Activated naive CD4-positive, alpha-beta T cell treated with Interleukin-2 at 50 U/mL for 16 hours (primary cell): ENCODE measurements at regions not wholly inside any gene's neighbourhood (a gene's known extent, or its start where the extent isn't known, plus 50 kb on each side); places are given as distances from the start of the nearest gene placed in this dataset.

Experiments used
- DNase-seq: peaks from one replicate; pipeline ENCODE4 v3.0.0-alpha.2; 2020

DNA sequence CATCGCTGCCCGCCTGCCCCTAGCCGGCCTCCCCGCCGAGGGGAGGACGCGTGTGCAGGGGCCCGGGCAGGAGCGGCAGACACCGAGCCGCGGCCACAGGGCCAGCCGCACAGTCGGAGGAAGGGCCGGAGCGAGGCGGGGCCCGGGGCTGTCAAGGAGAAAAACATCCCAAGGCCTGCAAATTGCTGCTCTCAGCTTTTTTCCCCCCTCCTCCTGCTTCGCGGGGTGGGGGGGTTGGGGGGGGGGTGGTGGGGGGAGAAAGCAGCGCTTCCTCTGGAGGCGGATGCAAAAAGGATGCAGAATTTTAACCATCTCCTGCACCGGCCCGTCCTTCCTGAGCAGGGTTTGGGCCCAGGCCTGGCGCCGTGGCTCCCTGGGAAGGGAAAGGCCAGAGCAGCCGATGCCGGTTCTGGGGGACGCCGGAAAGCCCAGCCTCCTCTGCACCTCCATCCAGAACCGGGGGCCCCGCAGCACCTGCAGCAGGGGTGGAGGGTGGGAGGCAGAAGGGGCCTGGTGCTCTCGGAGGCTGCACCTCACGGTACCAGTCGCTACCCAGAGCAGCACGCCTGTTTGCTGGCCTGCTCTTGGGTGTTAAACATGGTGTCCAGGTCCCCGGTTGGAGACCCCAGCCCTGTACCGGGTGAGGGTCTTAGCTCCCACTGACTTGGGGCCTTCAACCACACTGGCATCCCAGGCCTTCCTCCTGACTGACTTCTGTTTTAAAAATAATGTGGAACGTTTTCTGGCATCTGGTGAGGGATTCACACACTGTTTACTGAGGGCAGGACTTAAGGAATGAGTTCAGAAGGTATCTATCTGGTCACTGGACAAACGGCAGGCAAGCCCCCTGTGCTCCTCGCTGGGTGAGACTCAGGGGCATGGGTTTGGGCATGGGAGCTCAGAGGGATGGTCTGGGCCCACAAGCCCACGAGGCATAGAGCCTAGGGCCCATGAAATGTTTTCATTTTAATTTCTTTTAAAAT is 77.4 kb upstream of the WNT7B start:
- peak; percentile 45 for DNase-seq

DNA sequence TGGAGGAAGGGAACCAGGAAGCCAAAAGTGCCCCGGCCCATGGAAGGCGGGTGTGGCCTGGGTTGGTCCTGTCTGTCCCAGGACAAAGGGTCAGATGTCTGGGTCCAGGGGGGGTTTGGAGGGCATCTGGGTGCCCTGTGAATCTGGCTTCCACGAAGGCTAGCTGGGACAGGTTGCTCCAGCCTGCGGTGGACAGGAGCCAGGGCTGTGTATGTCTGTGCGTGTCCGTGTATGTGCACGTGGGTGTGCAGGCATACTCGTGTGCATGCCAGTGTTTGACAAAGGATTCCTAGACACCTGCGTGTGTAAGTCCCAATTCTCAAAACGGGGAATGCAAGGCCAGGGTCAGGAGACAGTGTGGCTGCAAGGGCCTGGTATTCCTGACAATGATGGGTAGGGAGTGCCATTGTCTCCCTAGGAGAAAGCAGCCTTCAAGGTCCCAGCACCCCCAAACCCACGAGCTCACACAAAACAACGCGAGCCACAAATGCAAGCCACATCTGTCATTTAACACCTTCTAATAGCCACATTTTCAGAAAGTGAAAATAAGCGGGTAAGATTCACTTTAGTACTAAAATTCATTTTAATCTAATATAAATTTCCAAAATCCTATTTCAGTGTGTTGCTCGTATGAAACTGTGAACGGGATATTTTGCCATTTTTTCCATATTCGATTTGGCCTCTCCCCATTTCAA is 78.4 kb upstream of the WNT7B start:
- DNase-seq, result peak; percentile 10

DNA sequence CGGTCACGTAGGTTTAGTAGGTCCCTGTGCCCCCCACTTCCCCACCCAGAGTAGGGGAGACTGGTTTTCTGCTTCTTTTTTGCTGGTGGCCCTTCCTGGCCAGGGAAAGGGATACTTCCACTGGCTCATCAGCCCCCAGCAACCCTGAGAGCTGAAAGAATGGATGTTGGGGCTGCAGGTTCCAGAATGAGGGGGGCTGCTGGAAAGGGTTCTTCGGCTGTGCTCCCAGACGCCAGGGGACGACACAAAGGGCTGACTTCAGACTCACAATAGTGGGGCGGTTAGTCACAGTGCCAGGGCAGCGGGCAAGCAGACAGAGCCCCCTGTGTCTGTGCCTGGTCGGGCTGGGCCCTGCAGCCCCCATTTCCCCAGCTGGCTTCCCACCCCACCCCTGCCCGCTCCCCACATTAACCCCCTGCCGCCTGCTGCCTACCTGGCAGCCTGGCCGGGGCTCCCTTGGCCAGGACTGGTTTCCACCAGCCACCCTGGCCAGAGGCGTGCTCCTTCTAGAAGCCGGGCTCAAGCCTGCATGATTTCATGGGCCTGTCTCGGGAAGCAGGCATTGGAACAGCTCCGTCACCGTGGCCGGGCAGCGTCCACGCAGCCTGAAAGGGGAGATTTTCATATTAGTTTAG is 79.1 kb upstream of the WNT7B start:
- no peak for DNase-seq

DNA sequence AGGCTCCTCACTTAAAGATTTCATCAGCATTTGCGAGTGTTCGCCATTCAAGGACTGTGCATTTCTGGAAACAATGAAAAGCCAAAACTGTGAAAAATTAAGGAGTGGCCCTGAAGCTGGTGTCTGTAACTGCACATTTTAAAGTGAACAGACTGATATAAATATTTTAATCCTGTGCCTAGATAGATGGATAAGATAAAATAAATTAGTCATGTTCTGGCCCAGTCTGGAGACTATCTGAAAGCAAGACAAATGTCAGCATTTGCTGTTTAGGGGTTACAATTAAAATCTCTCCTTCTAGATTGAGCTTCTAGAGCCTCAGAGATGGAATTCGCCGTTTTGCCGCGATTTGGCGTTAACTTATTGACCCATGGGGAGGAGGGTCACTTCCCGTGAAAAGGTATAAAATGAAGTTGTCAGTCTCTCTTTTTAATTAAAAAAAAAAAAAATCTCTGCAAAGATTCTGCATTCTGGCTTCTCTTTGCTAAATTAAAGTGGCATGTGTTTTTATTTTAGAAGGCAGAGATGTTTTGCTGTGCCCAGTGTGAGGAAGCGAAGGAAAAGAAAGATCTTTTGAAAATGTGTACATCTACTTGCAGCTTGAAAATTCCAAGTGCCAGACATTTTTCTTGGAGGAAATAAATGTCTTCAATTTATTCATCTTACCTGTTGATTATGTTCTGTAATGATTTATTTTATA is 79.7 kb upstream of the WNT7B start:
- DNase-seq, result no peak

DNA sequence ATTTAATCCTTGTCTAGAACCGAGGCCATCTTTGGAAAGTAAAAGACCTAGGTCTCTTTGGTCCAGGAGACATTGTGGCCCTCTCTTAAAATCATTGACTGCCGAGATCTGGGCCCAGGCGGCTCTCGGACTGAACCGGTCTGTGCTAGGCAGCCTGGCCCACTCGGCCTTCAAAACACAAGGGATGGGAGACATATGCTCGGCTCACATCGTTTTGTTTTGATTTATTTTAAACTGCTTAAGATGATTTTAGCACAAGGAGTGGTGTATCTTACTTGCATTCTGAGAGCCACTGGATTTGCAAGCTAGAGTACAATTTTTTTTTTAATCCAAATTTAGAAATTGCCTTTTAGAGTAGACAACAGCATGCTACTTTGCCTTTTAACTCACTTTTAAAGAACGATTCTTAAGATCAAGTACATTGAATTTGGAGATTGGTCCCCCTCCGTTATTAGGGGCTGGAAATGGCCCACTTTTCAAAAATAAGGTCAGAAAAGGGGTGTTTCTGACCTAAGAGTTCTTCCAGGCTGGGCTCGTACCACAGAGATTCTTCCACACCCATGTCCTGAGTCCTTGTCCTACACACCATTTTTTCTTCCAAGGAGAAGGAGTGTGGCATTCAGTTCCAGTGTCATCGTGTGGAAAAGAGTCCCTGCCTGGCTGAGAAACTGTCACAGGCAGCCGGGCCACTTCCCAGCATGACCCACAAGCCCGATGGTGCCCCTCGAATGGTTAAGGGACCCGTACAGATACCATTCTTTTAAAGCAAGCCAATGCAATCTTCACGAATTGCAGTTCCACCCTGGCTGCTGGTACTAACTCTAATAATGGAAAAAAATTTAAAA is 80.5 kb upstream of the WNT7B start:
- DNase-seq, result no peak

DNA sequence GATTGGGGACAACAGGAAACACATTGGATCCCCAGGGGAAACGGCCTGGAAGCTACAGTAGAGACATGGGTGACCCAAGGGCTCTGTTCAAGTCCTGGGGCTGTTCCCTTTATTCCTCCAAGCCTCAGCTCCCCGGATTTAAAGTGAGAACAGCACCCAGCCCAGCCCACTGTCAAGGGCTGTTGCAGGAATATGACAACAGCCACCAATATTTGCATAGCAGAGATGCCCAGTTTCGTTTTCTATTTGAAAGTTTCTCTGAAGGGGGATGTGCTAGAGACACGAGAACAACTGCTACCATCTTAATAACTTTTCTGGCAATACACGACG is 81.1 kb upstream of the WNT7B start:
- peak; percentile 42 for DNase-seq

DNA sequence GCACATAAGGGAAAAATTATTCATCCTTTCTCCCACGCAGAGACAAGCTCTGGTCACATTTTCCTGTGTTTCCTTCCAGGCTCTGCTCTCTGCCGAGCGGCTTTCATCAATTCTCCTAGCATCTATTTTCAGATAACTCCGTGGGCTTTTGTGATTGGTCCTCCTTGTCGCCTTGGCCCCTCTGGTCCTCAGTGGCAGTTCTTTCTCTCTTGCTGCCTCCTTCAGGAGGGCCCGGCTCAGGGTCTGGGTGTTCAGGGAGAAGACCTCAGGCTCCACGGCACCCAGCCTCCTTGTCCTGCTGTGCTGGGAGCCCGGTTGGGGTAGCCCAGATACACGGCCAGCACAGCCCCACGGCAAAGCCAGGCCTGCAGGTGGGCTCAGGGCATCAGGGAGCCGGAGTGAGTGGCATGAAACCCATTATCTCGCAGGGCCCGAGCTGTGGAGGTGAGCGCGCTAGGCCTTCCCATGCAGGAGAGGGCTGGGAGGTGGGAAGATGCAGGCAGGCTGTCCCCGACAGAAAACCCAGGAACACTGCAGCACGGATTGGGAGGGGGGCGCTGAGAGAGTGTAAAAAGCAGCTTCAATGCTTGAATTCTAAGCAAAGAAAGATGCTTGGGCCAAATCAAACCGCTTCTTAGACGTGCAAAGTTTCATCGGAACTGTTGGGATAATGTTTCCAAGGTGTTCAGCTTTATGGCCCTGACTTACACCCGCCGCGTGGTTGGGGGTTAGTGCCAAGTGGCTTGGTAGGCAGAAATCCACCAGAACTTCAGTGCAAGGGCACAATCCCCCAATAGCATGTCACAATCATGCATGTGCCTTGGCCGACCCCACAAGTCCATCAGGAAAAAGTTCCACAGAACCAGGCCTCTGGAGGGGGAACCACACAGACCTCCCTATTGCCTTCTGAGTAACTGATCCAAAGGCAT is 81.9 kb upstream of the WNT7B start:
- no peak for DNase-seq

DNA sequence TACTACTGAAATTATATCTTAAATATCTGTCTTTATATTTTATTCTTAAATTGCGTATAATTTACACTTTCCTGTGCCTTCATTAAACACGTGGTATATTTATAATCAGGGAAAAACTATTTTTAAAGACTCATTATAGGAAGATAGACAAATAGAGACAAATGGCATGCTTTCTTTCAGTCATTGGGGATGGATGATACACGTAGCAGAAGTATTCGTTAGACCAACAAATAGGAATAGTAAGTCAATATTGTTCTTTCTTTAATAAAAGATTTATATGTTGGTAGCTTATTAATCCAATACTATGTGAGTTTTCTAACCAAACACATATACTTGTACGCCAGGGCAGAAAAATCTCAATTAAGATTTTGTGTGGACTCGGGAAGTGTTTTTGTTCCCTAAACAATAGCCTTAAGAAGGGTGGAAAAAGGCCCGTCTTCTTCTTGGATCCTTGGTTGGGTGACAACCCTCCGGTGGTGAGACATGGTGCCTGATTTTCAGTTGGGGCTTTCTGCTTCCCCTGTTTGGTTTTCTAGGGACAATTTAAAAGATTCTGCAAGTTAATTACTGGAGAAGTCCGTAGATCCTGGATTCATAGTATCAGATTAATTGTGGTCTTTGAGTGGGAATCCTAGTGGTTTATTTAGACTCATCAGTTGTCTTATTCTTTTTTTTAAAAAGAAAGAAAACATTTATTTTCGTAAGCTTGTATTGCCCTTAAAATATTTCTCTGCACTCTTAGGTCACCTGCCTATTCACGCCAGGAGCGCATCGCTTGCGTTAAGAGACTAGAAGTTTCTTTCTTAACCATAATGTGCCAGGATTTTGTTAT is 83.5 kb upstream of the WNT7B start:
- DNase-seq, result no peak

DNA sequence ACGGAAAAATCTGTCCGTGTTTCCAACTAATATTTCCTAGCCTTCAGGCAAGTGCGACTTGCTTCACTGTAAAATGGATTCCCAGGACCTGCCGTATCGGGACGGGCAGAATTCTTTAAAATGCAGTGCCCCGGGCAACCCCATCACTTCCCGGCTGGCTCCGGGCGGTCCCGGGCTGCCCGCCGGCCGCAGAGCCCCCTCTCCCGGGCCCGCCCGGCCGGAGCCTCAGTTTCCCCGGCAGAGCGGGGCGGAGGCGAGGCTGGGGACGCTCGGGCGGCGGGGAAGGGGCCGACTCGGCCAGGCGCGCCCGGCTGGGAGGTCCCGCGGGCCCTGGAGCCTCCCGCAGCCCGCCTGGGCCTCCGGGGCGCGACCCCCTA is 84.2 kb upstream of the WNT7B start:
- no peak for DNase-seq

DNA sequence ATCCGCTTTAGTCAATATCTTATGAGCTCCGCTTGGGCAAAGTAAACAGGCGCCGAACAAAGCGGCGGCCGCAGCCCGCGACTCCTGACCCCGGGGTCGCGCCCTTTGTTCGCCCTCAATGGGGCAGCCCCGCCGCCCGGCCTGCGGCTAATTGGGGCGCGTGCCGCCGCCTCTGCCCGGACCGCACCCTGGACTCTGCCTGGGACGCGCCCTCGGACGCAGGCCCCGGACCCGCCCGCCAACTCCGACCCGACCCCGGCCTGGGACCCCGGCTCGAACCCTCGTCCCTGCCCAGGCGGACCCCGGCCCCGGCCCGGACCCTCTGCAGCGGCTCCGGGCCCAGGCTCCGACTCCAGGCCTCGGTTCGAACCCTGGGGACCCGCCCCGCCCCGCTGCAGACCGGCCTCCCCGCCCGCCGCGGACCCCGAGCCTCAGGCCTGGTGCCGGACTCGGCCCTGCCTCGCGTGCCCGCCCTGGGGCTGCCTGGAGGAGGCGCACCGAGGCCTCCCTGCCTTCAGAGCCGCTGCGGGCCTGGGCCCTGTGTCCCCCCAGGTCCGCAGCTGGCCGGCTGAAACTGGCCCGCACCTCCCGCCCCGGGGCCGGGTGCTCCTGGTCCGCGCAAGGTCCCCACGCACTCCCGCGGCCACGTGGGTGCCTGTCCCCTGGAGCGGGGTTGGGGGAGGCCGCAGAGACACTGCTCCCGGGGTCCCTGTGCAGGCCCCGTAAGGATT is 84.7 kb upstream of the WNT7B start:
- no peak for DNase-seq

DNA sequence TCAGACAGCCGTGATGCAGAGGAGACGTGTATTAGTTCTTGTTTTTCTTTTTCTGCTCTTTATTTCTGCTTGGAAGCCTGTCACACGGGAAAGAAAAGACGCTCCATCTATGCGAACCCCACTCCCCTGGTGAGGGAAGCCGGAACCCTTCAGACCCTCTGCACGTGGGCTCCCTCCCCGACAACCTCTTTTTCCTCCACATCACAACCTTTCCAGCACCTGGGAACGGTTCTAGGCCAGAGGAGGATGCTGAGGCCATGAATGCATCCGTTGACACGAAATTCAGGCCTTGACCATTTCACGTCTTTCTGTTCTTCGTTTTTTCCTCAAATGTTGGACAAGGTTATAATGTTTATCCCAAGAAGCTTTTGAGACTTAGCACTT is 85.3 kb upstream of the WNT7B start:
- no peak for DNase-seq

DNA sequence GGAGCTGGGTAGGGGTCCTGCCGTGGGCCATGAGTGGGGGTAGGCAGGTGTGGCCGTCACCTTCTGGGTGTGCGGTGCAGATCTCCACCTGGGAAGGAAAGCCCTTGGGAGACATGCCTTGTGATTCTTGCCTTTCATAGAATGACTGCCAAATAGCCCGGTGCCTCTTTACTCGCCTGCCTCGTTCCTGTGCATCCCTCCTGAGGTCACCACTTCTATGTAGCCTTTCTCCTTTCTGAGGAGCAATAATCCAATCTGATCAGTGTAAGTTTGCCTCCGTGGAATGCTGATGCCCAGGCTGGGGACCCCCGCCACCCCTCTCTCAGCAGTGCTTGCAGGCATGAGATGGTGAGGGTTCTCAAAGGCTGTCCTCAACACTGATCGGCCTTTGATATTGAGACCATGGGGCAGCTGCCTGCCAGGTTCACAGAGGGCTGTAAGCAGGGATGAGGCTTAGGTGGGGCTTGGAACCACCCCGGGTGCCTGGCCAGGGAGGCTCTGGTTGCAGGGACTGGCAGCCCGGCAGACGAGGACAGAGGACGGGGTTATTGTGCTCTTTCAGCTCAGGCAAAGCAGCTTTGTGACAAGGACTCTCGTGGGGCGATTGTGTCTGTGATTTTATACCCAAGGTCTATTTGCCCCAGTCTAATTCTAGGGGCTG is 86.1 kb upstream of the WNT7B start:
- no peak for DNase-seq

DNA sequence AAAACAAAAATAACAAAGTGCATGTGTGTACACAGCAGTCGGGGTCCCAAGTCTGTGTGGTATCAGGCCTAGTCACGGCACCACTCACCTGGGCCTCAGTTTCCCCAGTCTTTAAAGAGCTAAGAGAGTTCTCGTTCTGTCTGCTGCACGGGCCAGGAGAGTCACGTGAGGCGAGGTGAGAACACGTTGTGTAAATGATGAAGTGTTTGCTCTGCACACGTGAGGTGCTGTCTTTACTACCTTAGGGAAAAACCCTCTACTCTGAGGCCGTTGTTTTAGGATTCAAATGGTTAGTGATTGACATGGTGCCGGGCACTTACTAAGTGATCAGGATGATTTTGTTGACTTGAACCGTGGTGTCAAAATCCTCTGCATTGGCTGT is 86.5 kb upstream of the PPARA start:
- DNase-seq, result no peak

DNA sequence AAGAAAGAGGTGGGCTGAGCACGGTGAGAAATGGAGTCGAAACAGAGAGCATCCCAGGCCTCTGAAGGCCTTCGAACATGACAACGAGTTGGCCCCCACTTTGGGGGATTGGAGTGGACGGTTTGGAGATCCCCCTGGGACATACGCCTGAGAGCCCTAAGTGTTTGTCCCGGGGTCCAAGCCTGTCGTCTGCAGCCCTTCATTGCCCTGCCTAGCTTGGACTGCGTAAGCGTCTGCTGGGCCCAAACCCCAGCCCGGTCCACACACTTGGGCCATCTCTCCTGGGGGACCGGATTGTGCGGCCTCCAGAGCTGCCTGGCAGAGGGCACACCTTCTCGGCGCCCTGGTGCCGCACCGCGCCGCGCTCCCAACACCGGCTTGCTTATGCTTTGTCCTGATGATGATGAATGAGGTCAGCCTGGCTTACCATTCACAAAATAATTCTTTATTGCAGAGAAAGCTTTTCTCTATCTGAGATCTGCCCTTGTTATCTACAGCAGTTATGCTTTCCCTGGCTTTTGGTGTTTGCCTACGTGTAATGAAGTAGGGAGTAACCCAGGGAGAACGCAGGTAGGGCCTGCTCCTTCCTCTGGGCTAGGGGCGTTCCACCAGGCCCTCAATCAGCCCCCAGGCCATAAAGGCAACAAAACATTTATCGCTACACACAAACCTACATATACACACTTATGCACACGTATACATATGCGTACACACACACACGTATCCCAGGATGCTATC is 85.9 kb upstream of the PPARA start:
- no peak for DNase-seq

DNA sequence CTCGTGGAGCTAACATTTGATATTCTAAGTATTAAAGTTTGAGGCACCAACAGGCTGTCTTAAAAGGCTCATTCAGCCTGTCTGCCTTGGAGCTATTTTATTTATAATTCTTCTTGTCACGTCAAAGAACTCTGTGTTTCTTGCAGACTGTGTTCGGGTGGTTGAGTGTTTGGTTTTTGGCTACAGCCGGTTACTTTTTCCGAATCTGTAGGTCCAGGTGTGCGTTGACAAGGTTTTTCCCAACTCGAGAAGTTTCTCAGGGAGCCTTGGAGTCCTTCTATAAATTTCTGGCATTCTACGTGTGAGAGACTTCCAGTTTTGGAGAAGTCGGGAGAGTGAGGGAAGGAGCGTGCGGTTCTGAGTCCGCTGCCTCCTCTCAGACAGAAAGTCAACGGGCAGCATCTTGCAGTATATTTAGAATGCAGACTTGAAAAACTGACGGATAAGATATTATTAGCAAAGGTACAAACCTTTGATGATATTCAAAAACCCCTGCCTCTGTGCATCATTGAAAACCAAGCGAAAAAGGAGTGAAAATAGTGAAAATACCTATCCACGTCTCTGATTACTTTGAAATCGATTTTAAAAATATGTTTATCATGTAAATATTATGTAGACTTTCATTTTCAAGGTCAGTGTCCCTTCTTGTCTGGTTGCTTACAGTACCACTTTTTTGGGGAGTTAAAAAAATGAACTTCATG is 85.2 kb upstream of the PPARA start:
- DNase-seq, result no peak

DNA sequence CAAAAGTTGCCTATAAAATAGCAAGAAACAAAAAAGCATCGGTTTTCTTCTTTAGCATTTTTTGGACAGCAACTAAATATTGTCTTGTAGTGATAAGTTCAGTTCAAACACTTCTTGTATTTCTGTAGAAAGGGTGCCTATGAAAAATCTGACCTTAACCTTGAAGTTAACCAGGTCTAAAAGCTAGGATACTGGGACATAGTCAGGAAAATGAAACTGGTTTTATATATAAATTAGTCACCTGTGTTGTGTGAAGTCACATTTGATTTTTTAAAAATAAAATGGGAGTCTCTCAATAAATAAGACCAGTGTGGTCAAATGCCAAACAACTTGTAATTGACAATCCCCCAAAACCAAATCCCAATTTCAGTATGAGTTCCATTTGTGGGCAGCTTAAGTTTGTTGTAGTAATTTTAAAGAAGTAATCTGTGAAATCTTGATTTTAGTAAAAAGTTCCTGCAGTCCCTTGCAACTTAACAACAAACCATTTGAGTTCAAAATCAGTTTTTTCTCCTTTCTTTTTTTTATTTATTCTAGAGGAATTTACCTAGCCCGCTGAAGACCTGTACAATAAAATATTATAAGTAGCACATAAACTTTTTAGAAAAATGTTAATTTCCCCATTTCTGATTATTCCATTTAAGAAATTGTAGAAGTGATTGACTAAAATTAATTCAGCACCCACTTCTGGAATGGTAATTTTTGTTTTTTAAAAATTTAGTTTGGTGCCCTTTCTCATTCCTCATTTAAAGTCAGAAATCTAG is 84.5 kb upstream of the PPARA start:
- no peak for DNase-seq

DNA sequence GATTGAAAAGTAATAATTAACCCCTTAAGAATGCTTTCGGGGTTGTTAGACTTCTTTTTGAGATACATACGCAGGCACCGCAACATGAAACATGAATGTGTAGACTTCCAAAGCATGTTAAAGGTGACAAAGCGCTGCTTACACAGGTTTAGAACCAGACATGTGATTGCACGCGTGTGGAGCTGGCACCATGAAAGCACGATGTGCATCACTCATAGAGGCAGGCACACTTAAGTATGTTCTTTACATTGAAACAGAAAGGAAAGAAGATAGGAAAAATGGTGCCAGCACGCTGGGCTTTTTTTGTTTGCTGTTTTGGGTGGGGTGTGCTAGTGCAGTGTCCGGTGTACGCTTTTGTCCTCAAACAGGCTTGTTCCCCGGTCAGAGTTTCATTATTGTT is 83.6 kb upstream of the PPARA start:
- DNase-seq, result no peak
